Heart left ventricle (tissue), 16 donors: ENCODE measurements at regions not wholly inside any gene's neighbourhood (a gene's known extent, or its start where the extent isn't known, plus 50 kb on each side); places are given as distances from the start of the nearest gene placed in this dataset.

Source experiments
- ATAC-seq, 4 donors: fragments of 200-7000 bp; cut with Tn5 transposase; one replicate each; pipeline ENCODE4 v1.9.1; 2020 to 2022; ENCODE audit warnings: moderate library complexity in 4 of 4, mild to moderate bottlenecking in 3 of 4, moderate number of reproducible peaks in 1 of 4
- DNase-seq, 5 donors: peaks; one replicate each; pipeline ENCODE4 v3.0.0-alpha.2; 2020
- H3K27ac ChIP-seq, 12 donors: fragments of 200-600 bp; sonication (generic) in 4 of 12; one replicate each; pipeline versions ENCODE4 v1.5.0 to v1.8.0; 2016 to 2022; ENCODE audit warnings: mild to moderate bottlenecking in 2 of 12
- H3K27me3 ChIP-seq, 9 donors: fragments of 200-600 bp; sonication (generic) in 2 of 9; one replicate each; pipeline versions ENCODE4 v1.5.1 to v1.8.0; 2016 to 2022; ENCODE audit warnings: mild to moderate bottlenecking in 3 of 9
- H3K36me3 ChIP-seq, 9 donors: fragments of 200-600 bp; sonication (generic) in 2 of 9; one replicate each; pipeline versions ENCODE4 v1.5.0 to v1.8.0; 2018 to 2022; ENCODE audit warnings: mild to moderate bottlenecking in 2 of 9
- H3K4me1 ChIP-seq, 12 donors: fragments of 200-600 bp; sonication (generic) in 4 of 12; one replicate each; pipeline versions ENCODE4 v1.5.0 to v1.8.0; 2016 to 2022; ENCODE audit warnings: mild to moderate bottlenecking in 3 of 12
- H3K4me3 ChIP-seq, 12 donors: fragments of 200-600 bp; sonication (generic) in 4 of 12; one replicate each; pipeline versions ENCODE4 v1.5.0 to v1.8.0; 2017 to 2022; ENCODE audit warnings: mild to moderate bottlenecking in 9 of 12, moderate library complexity in 4 of 12
- H3K9me3 ChIP-seq, 12 donors: fragments of 200-600 bp; sonication (generic) in 4 of 12; one replicate each; pipeline versions ENCODE4 v1.5.0 to v1.8.0; 2016 to 2022; ENCODE audit warnings: mild to moderate bottlenecking in 1 of 12
- CTCF ChIP-seq, 12 donors: fragments of 200-600 bp; sonication (generic) in 4 of 12; IDR thresholded peaks; one replicate each; pipeline versions ENCODE4 v1.5.0 to v1.8.0; 2018 to 2022; ENCODE audit warnings: antibody characterized with exemption in 12 of 12, mild to moderate bottlenecking in 5 of 12
- POLR2A ChIP-seq, 2 donors: fragments of 450-650 bp; IDR thresholded peaks; one replicate each; pipeline ENCODE4 v1.6.1; 2017; ENCODE audit warnings: antibody characterized with exemption in 2 of 2, mild to moderate bottlenecking in 2 of 2, moderate library complexity in 2 of 2
- WGBS, 4 donors: extraction: QIAGEN DNeasy Blood & Tissue Kit in 2 of 4; methylation state at CpG; one replicate each; pipeline versions ENCODE4 v1.1.5 to v1.1.7; 2013 to 2018; 5-methylcytosine and 5-hydroxymethylcytosine counted together
- intact Hi-C, 10 donors: fragments of 100-400 bp; cut with DNase I; formaldehyde crosslinking; loops; one replicate each; pipeline versions ENCODE4 v1.11.1 to v1.14.2; 2022
- donor health status: ischemic (EF 13 %, LVEDD 7.1; RV severe dilation, severe dysfunction).
- donor health status: healthy with polysubstance abuse.
- donor health status: DM: no; HTN: yes; CAD: no.
- donor health status: DM: no; HTN: no; CAD: no.
- donor health status: ischemic (EF 25% LVEDD 6.9; RV normal size, moderate dysfunction).
- donor health status: ischemic (EF 25% LVEDD 5.7; RV mildly dilated, moderate dysfunction).
- donor health status: healthy.
- donor health status: DM: yes; HTN: yes; CAD: no.
- donor health status: ischemic (EF 35%, LVEDD 5.7; RV mildly dilated, moderate dysfunction).
- donor health status: nonischemic (EF 11% LVEDD 7.7; RV severe dilation, severe dysfunction).
- donor health status: DM: yes; HTN: yes; CAD: no.
- donor health status: PGD.
- donor health status: ischemic (EF 29% LVEDD 5.4; RV normal size, mild dysfunction).
- donor health status: nonischemic (EF 23%, LVEDD 6.1; RV moderate dilation, normal function).

GRCh38 chr2:67709835-67710234 is 312.7 kb downstream of the ETAA1 start:
- Histone ChIP-seq H3K4me3 (no peak overlapping the region), H3K36me3 (no peaks in the 10 kb centered on the region), H3K27me3 (no peaks in the 10 kb centered on the region), H3K9me3 (no peaks in the 10 kb centered on the region), H3K27ac (no peak overlapping the region), H3K4me1 (no peaks in the 10 kb centered on the region)
- intact Hi-C loops, result no loop called here
- ATAC-seq (no peak), DNase-seq (no peak)
- 64 to 82% (median 72%) methylated on average over 2 of the region's 2 CpGs for WGBS, 4 donors
- TF ChIP-seq CTCF (IDR thresholded peaks at IDR 0.05) (no peak), POLR2A (IDR thresholded peaks at IDR 0.05) (no peak)

GRCh38 chr2:67712484-67712883 is 315.4 kb downstream of the ETAA1 start:
- no peak for ATAC-seq
- no peak for DNase-seq
- TF ChIP-seq CTCF (IDR thresholded peaks at IDR 0.05) (no peak), POLR2A (IDR thresholded peaks at IDR 0.05) (no peak)
- WGBS, 4 donors, result 76 to 88% (median 80%) methylated on average over 12 of the region's 12 CpGs
- no peaks in the 10 kb centered on the region for H3K9me3 ChIP-seq
- no peaks in the 10 kb centered on the region for H3K36me3 ChIP-seq
- no peak overlapping the region for H3K27ac ChIP-seq
- intact Hi-C loops, result no loop called here
- H3K4me1 ChIP-seq, result no peaks in the 10 kb centered on the region
- H3K27me3 ChIP-seq, result no peaks in the 10 kb centered on the region
- H3K4me3 ChIP-seq, result no peak overlapping the region

GRCh38 chr2:67713376-67713775 is 316.2 kb downstream of the ETAA1 start:
- no peak for DNase-seq
- TF ChIP-seq POLR2A (IDR thresholded peaks at IDR 0.05) (no peak), CTCF (IDR thresholded peaks at IDR 0.05) (no peak)
- no peak for ATAC-seq
- Histone ChIP-seq H3K4me1 (no peaks in the 10 kb centered on the region), H3K36me3 (no peaks in the 10 kb centered on the region), H3K27me3 (no peaks in the 10 kb centered on the region), H3K4me3 (no peak overlapping the region), H3K27ac (no peak overlapping the region), H3K9me3 (no peaks in the 10 kb centered on the region)
- WGBS, 4 donors, result 40 to 76% (median 62%) methylated on average over 3 of the region's 3 CpGs
- intact Hi-C loops, result no loop called here

- Histone ChIP-seq H3K27me3 (no peaks in the 10 kb centered on the region), H3K9me3 (peaks cover 0 to 3% (median 0%) of the 10 kb centered on the region in 12 donors), H3K4me1 (no peaks in the 10 kb centered on the region), H3K27ac (no peak overlapping the region), H3K36me3 (no peaks in the 10 kb centered on the region), H3K4me3 (no peak overlapping the region)
- no peak for TF ChIP-seq POLR2A (IDR thresholded peaks at IDR 0.05)
- no peak for TF ChIP-seq CTCF (IDR thresholded peaks at IDR 0.05)
- WGBS, 4 donors, result 67 to 84% (median 75%) methylated on average over 1 of the region's 1 CpG
- DNase-seq, result no peak
- no peak for ATAC-seq
- intact Hi-C loops, result no loop called here
Measured at GRCh38 chr2:67716895-67717396, 319.8 kb downstream of the ETAA1 start.
